ENCODE measurements at regions not wholly inside any gene's neighbourhood (a gene's known extent, or its start where the extent isn't known, plus 50 kb on each side); places are given as distances from the start of the nearest gene placed in this dataset.

GRCh38 chr7:83861-84632 lies 108.3 kb upstream of the FAM20C start:
- no peak for TF ChIP-seq CTCF (IDR thresholded peaks at IDR 0.05; ENCODE audit: insufficient read depth, low read depth, low read length)
- no peak for TF ChIP-seq EZH2 (IDR thresholded peaks at IDR 0.05; ENCODE audit: insufficient read depth, low read length)
